SK-N-MC (cell line): ENCODE measurements at regions not wholly inside any gene's neighbourhood (a gene's known extent, or its start where the extent isn't known, plus 50 kb on each side); places are given as distances from the start of the nearest gene placed in this dataset.

ENCODE experiments used
- EZH2 ChIP-seq: fragments of 200-600 bp; sonication (generic); IDR thresholded peaks from one replicate; pipeline ENCODE4 v1.6.1; 2017; ENCODE audit warnings: antibody characterized with exemption
- POLR2AphosphoS5 ChIP-seq: IDR thresholded peaks from 2 replicates; pipeline ENCODE4 v1.6.1; 2012; ENCODE audit warnings: mild to moderate bottlenecking, low read depth, low read length, borderline replicate concordance

DNA sequence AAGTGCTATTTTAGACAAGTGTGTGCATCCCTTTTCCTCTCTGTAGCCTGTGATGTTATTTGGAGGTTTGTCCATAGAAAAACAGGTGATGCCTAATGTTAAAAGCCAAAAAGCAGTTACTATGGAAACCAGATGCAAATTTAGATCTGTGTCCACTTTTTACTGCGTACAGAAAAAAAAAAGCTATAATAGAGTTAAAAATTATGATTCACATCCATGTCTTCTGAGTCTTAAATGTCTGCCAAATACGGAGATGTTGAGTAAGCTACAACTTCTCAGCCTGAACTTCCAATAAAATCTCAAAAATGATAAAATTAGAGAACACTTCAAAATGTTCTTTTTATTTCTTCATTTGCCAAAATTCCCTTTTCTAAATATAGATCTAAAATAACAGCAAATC is 74.2 kb upstream of the GAP43 start:
- no peak for TF ChIP-seq POLR2AphosphoS5
- no peak for TF ChIP-seq EZH2
